Left lung (tissue), 4 donors: ENCODE measurements at regions not wholly inside any gene's neighbourhood (a gene's known extent, or its start where the extent isn't known, plus 50 kb on each side); places are given as distances from the start of the nearest gene placed in this dataset.

Experiments used
- ATAC-seq: fragments of 200-7000 bp; cut with Tn5 transposase; one replicate; pipeline ENCODE4 v1.9.1; 2020; ENCODE audit warnings: moderate library complexity
- DNase-seq, 4 donors: peaks; one replicate each; pipeline ENCODE4 v3.0.0-alpha.2; 2013 to 2020
- H3K27ac ChIP-seq, 2 donors: fragments of 200-600 bp; sonication (generic) in 1 of 2; one replicate each; pipeline versions ENCODE4 v1.5.0 to v1.8.0; 2020 to 2021
- H3K27me3 ChIP-seq, 2 donors: fragments of 200-600 bp; sonication (generic) in 1 of 2; one replicate each; pipeline versions ENCODE4 v1.5.0 to v1.8.0; 2020 to 2021
- H3K36me3 ChIP-seq, 2 donors: fragments of 200-600 bp; sonication (generic) in 1 of 2; one replicate each; pipeline versions ENCODE4 v1.5.0 to v1.8.0; 2020 to 2021
- H3K4me1 ChIP-seq, 2 donors: fragments of 200-600 bp; one replicate each; pipeline ENCODE4 v1.8.0; 2021
- H3K4me3 ChIP-seq, 2 donors: fragments of 200-600 bp; sonication (generic) in 1 of 2; one replicate each; pipeline versions ENCODE4 v1.5.0 to v1.8.0; 2020 to 2021; ENCODE audit warnings: mild to moderate bottlenecking in 1 of 2
- H3K9me3 ChIP-seq, 2 donors: fragments of 200-600 bp; sonication (generic) in 1 of 2; one replicate each; pipeline versions ENCODE4 v1.5.0 to v1.8.0; 2020 to 2021
- intact Hi-C, 2 donors: fragments of 100-400 bp; cut with DNase I; formaldehyde crosslinking; loops; one replicate each; pipeline versions ENCODE4 v1.11.2 to v1.14.2; 2022
- TF ChIP-seq, protein P1 (sequence below), 2 donors: fragments of 200-600 bp; sonication (generic) in 1 of 2; IDR thresholded peaks; one replicate each; pipeline versions ENCODE4 v1.5.0 to v1.8.0; 2021; ENCODE audit warnings: antibody characterized with exemption in 2 of 2
- donor health status: DM: no; HTN: yes; CAD: no.
- donor health status: DM: no; HTN: no; CAD: no.

DNA sequence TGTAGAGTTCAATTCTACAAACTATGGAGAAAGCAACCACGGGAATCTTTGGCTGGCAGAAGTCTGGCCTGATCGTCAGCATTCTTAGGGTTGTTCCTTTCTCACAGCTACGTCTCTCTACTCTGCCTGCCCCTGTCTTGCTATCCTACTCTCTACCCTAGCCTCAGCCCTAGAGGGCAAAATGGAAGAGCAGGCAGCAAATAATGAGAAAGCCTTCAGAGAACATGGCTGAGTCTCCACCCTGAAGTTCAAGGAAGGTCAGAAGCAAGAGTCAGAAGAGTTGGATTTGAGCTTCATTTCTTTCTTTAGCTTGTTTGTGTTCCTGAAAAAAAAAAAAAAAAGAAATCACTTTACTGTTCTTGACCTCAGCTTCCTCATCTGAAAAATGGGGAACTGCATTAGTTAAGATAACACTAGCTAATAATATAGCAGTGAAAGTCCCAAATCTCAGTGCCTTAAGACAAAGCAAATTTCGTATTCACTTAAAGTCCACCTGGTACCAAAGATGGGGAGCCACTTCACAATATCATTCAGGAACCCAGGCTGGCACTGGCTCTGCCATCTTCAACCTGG, 50.2 kb upstream of the CCND2 start:
- peaks cover 0 to 2% of the 10 kb centered on the region in 2 donors for H3K9me3 ChIP-seq
- intact Hi-C loops = no loop called here
- DNase-seq = no peak
- peaks cover 0 to 16% of the 10 kb centered on the region in 2 donors for H3K4me1 ChIP-seq
- no peaks in the 10 kb centered on the region for H3K36me3 ChIP-seq
- ATAC-seq = peak; percentile 21
- no peak overlapping the region for H3K4me3 ChIP-seq
- peak overlapping the region in 1 of 2 donors; percentile 61 for H3K27ac ChIP-seq
- H3K27me3 ChIP-seq = peaks cover 0 to 11% of the 10 kb centered on the region in 2 donors
- TF ChIP-seq, protein P1, sequence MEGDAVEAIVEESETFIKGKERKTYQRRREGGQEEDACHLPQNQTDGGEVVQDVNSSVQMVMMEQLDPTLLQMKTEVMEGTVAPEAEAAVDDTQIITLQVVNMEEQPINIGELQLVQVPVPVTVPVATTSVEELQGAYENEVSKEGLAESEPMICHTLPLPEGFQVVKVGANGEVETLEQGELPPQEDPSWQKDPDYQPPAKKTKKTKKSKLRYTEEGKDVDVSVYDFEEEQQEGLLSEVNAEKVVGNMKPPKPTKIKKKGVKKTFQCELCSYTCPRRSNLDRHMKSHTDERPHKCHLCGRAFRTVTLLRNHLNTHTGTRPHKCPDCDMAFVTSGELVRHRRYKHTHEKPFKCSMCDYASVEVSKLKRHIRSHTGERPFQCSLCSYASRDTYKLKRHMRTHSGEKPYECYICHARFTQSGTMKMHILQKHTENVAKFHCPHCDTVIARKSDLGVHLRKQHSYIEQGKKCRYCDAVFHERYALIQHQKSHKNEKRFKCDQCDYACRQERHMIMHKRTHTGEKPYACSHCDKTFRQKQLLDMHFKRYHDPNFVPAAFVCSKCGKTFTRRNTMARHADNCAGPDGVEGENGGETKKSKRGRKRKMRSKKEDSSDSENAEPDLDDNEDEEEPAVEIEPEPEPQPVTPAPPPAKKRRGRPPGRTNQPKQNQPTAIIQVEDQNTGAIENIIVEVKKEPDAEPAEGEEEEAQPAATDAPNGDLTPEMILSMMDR (IDR thresholded peaks at IDR 0.05) = no peak

DNA sequence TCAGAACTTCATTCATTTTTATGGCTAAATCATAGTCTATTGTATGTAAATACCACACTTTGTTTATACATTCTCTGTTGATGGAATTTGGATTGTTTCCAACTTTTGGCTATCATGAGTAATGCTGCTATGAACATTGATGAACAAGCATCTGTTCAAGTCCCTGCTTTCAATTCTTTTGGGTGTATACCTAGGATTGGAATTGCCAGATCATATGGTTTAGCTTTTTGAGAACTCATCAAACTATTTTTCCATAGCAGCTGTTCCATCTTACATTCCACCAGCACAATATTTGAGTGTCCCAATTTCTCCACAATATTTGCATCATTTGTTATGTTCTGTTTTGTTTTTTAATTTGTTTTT, 52.3 kb upstream of the CCND2 start:
- DNase-seq (peak in 2 of 4 donors; percentile 45 to 61), ATAC-seq (no peak)
- no peaks in the 10 kb centered on the region for H3K36me3 ChIP-seq
- TF ChIP-seq, protein P1 (IDR thresholded peaks at IDR 0.05) = no peak
- no peak overlapping the region for H3K27ac ChIP-seq
- H3K4me3 ChIP-seq = no peak overlapping the region
- H3K27me3 ChIP-seq = peaks cover 0 to 11% of the 10 kb centered on the region in 2 donors
- peaks cover 0 to 16% of the 10 kb centered on the region in 2 donors for H3K4me1 ChIP-seq
- H3K9me3 ChIP-seq = peaks cover 0 to 2% of the 10 kb centered on the region in 2 donors
- intact Hi-C loops = no loop called here

DNA sequence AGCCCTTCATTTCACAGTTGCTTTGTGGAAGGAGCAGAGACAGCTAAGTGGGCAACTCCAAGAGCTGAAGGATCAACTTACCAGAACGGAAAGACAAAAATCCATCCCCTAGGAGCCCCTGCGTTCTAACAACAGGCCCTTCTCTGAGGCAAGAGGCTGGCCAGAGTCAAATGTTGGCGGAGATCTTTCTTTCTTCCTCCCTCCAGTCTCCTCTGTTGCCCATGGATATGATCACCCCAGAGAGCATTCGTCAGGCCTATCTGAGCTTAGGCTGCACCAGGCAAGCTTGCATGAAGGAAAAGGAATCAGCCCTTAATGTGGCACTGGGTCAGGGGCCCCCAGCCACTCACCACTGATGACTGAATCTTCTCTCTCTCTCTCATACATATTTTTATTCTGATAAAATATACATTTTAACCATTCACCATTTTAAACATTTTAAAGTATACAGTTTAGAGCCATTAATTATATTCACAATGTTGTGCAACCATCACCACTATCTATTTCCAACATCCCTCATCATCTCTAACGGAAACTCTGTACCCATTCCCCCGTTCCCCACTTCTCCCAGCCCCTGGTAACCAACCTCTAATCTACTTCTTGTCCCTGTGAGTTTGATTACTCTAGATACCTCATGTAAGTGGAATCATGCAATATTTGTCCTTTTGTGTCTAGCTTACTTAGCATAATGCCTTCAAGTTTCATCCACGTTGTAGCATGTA, 52.9 kb upstream of the CCND2 start:
- no peak for ATAC-seq
- intact Hi-C loops = no loop called here
- Histone ChIP-seq H3K27me3 (peaks cover 0 to 9% of the 10 kb centered on the region in 2 donors), H3K36me3 (no peaks in the 10 kb centered on the region), H3K4me3 (no peak overlapping the region), H3K9me3 (peaks cover 0 to 2% of the 10 kb centered on the region in 2 donors), H3K27ac (no peak overlapping the region), H3K4me1 (peaks cover 0 to 20% of the 10 kb centered on the region in 2 donors)
- TF ChIP-seq, protein P1 (IDR thresholded peaks at IDR 0.05) = no peak
- DNase-seq = no peak

DNA sequence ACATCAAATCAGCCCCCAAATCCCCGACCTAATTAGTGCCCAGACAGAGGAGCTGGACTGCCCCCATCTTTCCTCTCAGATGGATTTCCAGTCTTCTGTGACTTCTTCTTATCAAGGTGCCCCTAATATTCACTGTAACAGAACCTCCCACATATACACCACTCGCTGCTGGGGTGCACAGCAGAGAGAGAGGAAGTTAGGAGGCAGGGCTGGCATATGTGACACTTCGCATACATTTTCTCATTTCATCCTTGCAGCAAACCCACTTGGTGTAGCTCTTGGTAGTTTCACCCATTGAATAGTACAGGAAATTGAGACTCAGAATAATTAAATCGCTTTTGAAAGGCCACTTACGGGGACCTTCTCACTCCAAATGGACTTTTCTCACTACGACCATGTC, 56.5 kb upstream of the CCND2 start:
- Histone ChIP-seq H3K4me1 (peaks cover 0 to 19% of the 10 kb centered on the region in 2 donors), H3K4me3 (no peak overlapping the region), H3K27ac (no peak overlapping the region), H3K36me3 (no peaks in the 10 kb centered on the region), H3K27me3 (peaks cover 0 to 3% of the 10 kb centered on the region in 2 donors), H3K9me3 (no peaks in the 10 kb centered on the region)
- no peak for DNase-seq
- intact Hi-C loops = no loop called here
- TF ChIP-seq, protein P1 (IDR thresholded peaks at IDR 0.05) = no peak
- ATAC-seq = peak; percentile 15

DNA sequence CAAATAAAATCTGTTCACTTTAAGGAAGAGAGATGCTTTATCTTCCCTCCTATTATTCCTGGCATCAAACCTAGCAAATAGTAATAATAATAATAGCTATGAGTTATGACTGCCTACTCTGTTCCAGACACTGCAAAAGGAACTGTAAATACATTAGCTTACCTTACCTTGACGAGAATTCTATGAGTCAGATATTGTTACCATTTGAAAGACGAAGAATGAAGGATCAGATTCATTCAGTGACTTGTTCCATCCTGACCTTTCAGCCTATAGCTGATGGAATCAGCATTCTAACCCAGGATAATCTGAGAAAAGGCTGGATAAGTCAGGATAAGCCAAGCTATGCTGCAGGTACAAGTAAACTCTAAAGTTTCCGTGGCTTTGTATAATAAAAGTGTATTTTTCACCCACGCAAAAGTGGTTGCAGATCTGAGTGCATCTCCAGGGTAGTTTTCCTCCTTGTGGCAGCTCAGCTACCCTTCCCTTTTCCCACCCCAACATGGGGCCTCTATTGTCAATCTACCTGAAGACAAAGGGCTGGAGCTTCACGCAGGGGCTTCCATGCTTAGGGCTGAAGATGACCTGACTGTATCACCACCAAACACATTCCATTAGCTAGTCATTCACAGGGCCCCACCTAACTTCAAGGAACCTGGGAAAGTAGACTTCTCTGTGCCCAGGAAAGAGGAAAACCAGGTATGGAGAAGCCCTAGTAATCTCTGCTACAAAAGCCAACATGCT, 57.2 kb upstream of the CCND2 start:
- intact Hi-C loops = no loop called here
- Histone ChIP-seq H3K27me3 (peaks cover 0 to 3% of the 10 kb centered on the region in 2 donors), H3K4me3 (no peak overlapping the region), H3K9me3 (no peaks in the 10 kb centered on the region), H3K4me1 (peaks cover 0 to 19% of the 10 kb centered on the region in 2 donors), H3K27ac (peak overlapping the region in 1 of 2 donors; percentile 76), H3K36me3 (no peaks in the 10 kb centered on the region)
- DNase-seq (no peak), ATAC-seq (no peak)
- TF ChIP-seq, protein P1 (IDR thresholded peaks at IDR 0.05) = no peak
